ELF-1 (cell line): ENCODE measurements at regions not wholly inside any gene's neighbourhood (a gene's known extent, or its start where the extent isn't known, plus 50 kb on each side); places are given as distances from the start of the nearest gene placed in this dataset.
A peak's percentile ranks its signal among the peaks of the same experiment; 100 is the strongest.

Experiments used
- DNase-seq: peaks from one replicate; pipeline ENCODE4 v3.0.0-alpha.2; 2016; ENCODE audit warnings: low read depth, low spot score

GRCh38 chr12:132426349-132427173 is 63.4 kb upstream of the FBRSL1 start:
- no peak for DNase-seq

GRCh38 chr12:132424811-132425210 is 65.1 kb upstream of the FBRSL1 start:
- no peak for DNase-seq

GRCh38 chr12:132423820-132424645 is 65.9 kb upstream of the FBRSL1 start:
- DNase-seq: no peak

- DNase-seq: peak; percentile 47
Observed at GRCh38 chr12:132423251-132423819, 66.6 kb upstream of the FBRSL1 start.

- DNase-seq: no peak
Observed at GRCh38 chr12:132422381-132423043, 67.4 kb upstream of the FBRSL1 start.

- DNase-seq: no peak
Observed at GRCh38 chr12:132422040-132422380, 67.9 kb upstream of the FBRSL1 start.

GRCh38 chr12:132419631-132420246 is 70.2 kb upstream of the FBRSL1 start:
- DNase-seq: no peak

- DNase-seq: no peak
Observed at GRCh38 chr12:132418393-132418925, 71.5 kb upstream of the FBRSL1 start.

- no peak for DNase-seq
Observed at GRCh38 chr12:132417741-132418140, 72.2 kb upstream of the FBRSL1 start.

GRCh38 chr12:132416827-132417226 is 73.1 kb upstream of the FBRSL1 start:
- no peak for DNase-seq

- no peak for DNase-seq
Observed at GRCh38 chr12:132416121-132416673, 73.8 kb upstream of the FBRSL1 start.

- no peak for DNase-seq
Observed at GRCh38 chr12:132415327-132416120, 74.4 kb upstream of the FBRSL1 start.

GRCh38 chr12:132414634-132415326 is 75.2 kb upstream of the FBRSL1 start:
- DNase-seq: peak; percentile 82

- no peak for DNase-seq
Observed at GRCh38 chr12:132413931-132414588, 75.9 kb upstream of the FBRSL1 start.

- no peak for DNase-seq
Observed at GRCh38 chr12:132411457-132411856, 78.5 kb upstream of the FBRSL1 start.

- DNase-seq: no peak
Observed at GRCh38 chr12:132410849-132411248, 79.1 kb upstream of the FBRSL1 start.

GRCh38 chr12:132410296-132410625 is 79.7 kb upstream of the FBRSL1 start:
- no peak for DNase-seq

- DNase-seq: no peak
Observed at GRCh38 chr12:132409495-132410295, 80.3 kb upstream of the FBRSL1 start.
